Adrenal gland (tissue), 5 donors: ENCODE measurements at regions not wholly inside any gene's neighbourhood (a gene's known extent, or its start where the extent isn't known, plus 50 kb on each side); places are given as distances from the start of the nearest gene placed in this dataset.

Experiments used
- CTCF ChIP-seq, 6 experiments: fragments of 450-650 bp in 4 of 6; fragments of 200-600 bp in 2 of 6; sonication (generic) in 1 of 6; IDR thresholded peaks; 1 replicate in 5 of 6; 2 replicates in 1 of 6; pipeline versions ENCODE4 v1.5.1 to v1.8.0; 2016 to 2021; ENCODE audit warnings: antibody characterized with exemption in 6 of 6, mild to moderate bottlenecking in 2 of 6, moderate library complexity in 1 of 6
- POLR2A ChIP-seq, 2 donors: fragments of 450-650 bp; IDR thresholded peaks; one replicate each; pipeline ENCODE4 v1.6.1; 2017; ENCODE audit warnings: antibody characterized with exemption in 2 of 2, mild to moderate bottlenecking in 2 of 2, moderate library complexity in 1 of 2
- donor health status: DM: no; HTN: no; CAD: no.

- TF ChIP-seq CTCF (IDR thresholded peaks at IDR 0.05): no peak
- TF ChIP-seq POLR2A (IDR thresholded peaks at IDR 0.05): no peak
Observed at GRCh38 chr5:24215114-24215513, 429.7 kb downstream of the CDH10 start.
